ENCODE measurements at regions not wholly inside any gene's neighbourhood (a gene's known extent, or its start where the extent isn't known, plus 50 kb on each side); places are given as distances from the start of the nearest gene placed in this dataset.

DNA sequence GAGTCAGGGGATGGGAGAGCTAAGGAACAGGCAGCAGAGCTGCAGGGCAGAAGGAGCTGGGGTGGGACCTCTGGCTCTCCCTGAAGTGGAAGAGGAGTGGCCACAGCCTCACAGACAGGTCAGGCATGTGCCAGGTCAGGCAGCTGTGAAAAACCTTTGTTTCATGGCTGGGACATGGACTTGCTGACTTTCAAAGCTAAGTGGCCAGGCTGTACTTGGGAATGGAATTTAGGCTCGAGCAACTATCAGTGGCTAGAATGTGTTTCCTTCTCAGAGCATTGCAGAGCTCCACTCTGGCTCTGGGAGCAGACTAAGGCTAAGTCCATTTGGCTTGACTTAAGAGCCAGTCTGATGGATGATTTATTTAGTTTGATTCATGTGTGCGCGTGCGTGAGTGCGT is 385.1 kb downstream of the LMX1A start:
- Histone ChIP-seq H4K20me1 (ENCODE audit: insufficient read depth) (no peaks in the 10 kb centered on the region), H3K4me1 (ENCODE audit: insufficient read depth) (no peaks in the 10 kb centered on the region), H3K27me3 (replicated peaks; ENCODE audit: insufficient read depth) (no peaks in the 10 kb centered on the region), H3K27ac (no peak overlapping the region), H3K36me3 (ENCODE audit: low read depth) (no peaks in the 10 kb centered on the region), H3K4me3 (no peak overlapping the region), H3F3A (ENCODE audit: insufficient read depth) (no peaks in the 10 kb centered on the region), H3K79me2 (ENCODE audit: insufficient read depth) (no peaks in the 10 kb centered on the region), H3K9ac (no peak overlapping the region), H3K9me2 (ENCODE audit: insufficient read depth) (no peaks in the 10 kb centered on the region), H3K4me2 (ENCODE audit: unreplicated experiment) (no peak overlapping the region), H3K9me3 (ENCODE audit: low read depth) (no peaks in the 10 kb centered on the region), H2AFZ (no peak overlapping the region)
- DNase-seq, result no peak
- in situ Hi-C loops (cut with MboI), result no loop called here
- 69 to 79% methylated on average over 5 of the region's 5 CpGs for WGBS, 2 experiments (ENCODE audit: low coverage in 1 of 2, low lambda C conversion rate in 2 of 2, missing lambda C conversion rate in 2 of 2)
- TF ChIP-seq EZH2 (IDR thresholded peaks at IDR 0.05; ENCODE audit: insufficient read depth, poor library complexity, severe bottlenecking) (no peak), EZH2phosphoT487 (IDR thresholded peaks at IDR 0.05; ENCODE audit: insufficient read depth, low read depth) (no peak)

DNA sequence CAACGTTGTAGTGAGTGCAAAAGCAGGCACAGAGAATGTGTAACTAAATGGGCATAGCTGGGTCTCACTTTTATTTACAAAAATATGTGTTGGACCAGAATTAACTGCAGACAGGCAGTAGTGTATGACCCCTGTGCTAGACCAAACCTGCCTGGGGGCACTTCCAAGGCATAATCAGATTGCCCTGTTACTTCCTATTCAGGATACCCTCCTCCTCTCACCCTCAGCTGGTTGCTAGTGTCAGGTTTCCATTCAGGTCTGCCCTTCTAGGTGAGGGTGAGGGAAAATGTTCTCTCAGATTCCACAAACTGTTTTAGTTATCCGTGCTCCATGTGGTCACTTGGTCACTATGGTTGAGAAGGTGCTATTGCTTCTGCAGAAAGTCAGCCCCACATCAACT is 387.3 kb downstream of the LMX1A start:
- H3F3A ChIP-seq (ENCODE audit: insufficient read depth), result no peaks in the 10 kb centered on the region
- H3K4me1 ChIP-seq (ENCODE audit: insufficient read depth), result no peaks in the 10 kb centered on the region
- no peak overlapping the region for H3K4me3 ChIP-seq
- no peaks in the 10 kb centered on the region for H3K27me3 ChIP-seq (replicated peaks; ENCODE audit: insufficient read depth)
- H3K27ac ChIP-seq, result no peak overlapping the region
- 42 to 47% methylated on average over 2 of the region's 2 CpGs for WGBS, 2 experiments (ENCODE audit: low coverage in 1 of 2, low lambda C conversion rate in 2 of 2, missing lambda C conversion rate in 2 of 2)
- no peaks in the 10 kb centered on the region for H4K20me1 ChIP-seq (ENCODE audit: insufficient read depth)
- no peaks in the 10 kb centered on the region for H3K9me3 ChIP-seq (ENCODE audit: low read depth)
- H3K36me3 ChIP-seq (ENCODE audit: low read depth), result no peaks in the 10 kb centered on the region
- H3K79me2 ChIP-seq (ENCODE audit: insufficient read depth), result no peaks in the 10 kb centered on the region
- H2AFZ ChIP-seq, result no peak overlapping the region
- in situ Hi-C loops (cut with MboI), result no loop called here
- no peaks in the 10 kb centered on the region for H3K9me2 ChIP-seq (ENCODE audit: insufficient read depth)
- DNase-seq, result no peak
- H3K4me2 ChIP-seq (ENCODE audit: unreplicated experiment), result no peak overlapping the region
- no peak overlapping the region for H3K9ac ChIP-seq
- no peak for TF ChIP-seq EZH2phosphoT487 (IDR thresholded peaks at IDR 0.05; ENCODE audit: insufficient read depth, low read depth)
- TF ChIP-seq EZH2 (IDR thresholded peaks at IDR 0.05; ENCODE audit: insufficient read depth, poor library complexity, severe bottlenecking), result no peak

DNA sequence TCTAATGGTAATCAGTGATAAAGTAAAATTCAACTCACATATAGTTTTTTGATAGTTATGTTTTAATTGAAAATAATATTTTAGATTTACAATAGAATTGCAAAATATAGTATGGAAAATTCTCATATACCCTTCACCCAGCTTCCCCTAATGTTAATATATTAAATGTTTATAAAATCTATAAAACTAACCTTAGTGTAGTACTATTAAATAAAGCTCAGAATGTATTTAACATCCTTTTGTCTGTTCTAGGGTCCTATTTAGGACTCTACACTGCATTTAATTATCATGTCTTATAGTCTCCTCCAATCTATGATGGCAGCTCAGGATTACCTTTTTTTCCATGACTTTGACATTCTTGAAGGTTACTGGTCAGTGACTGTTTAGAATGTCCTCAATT is 389.2 kb downstream of the LMX1A start:
- in situ Hi-C loops (cut with MboI), result no loop called here
- H3K27me3 ChIP-seq (replicated peaks; ENCODE audit: insufficient read depth), result no peaks in the 10 kb centered on the region
- H2AFZ ChIP-seq, result no peak overlapping the region
- no peaks in the 10 kb centered on the region for H3K9me2 ChIP-seq (ENCODE audit: insufficient read depth)
- H3K4me2 ChIP-seq (ENCODE audit: unreplicated experiment), result no peak overlapping the region
- H3K9ac ChIP-seq, result no peak overlapping the region
- H3K79me2 ChIP-seq (ENCODE audit: insufficient read depth), result no peaks in the 10 kb centered on the region
- H3K4me3 ChIP-seq, result no peak overlapping the region
- no peak for DNase-seq
- no peaks in the 10 kb centered on the region for H3F3A ChIP-seq (ENCODE audit: insufficient read depth)
- no peaks in the 10 kb centered on the region for H4K20me1 ChIP-seq (ENCODE audit: insufficient read depth)
- no peaks in the 10 kb centered on the region for H3K9me3 ChIP-seq (ENCODE audit: low read depth)
- no peaks in the 10 kb centered on the region for H3K36me3 ChIP-seq (ENCODE audit: low read depth)
- H3K4me1 ChIP-seq (ENCODE audit: insufficient read depth), result no peaks in the 10 kb centered on the region
- TF ChIP-seq EZH2 (IDR thresholded peaks at IDR 0.05; ENCODE audit: insufficient read depth, poor library complexity, severe bottlenecking) (no peak), EZH2phosphoT487 (IDR thresholded peaks at IDR 0.05; ENCODE audit: insufficient read depth, low read depth) (no peak)
- no peak overlapping the region for H3K27ac ChIP-seq

DNA sequence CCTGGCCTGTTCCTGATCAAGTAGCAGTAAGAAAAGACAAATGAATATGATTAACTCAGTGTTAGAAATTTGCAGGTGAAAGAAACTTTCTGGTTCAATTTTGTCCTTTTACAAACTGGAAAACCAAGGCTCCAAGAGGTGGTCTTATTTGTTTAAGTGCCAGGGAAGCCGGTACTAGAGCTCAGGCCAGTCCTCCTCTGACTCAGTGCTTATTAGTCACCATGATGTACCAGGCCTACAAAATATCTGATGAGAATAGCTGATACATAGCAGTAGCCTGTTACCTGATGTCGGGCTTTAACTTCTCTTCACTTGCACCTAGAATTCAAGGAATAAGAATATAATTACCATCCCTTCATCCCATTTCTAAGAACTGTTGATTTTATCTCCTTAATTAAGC is 394.8 kb downstream of the LMX1A start:
- Histone ChIP-seq H3K9me2 (ENCODE audit: insufficient read depth) (no peaks in the 10 kb centered on the region), H3K4me3 (no peak overlapping the region), H3K9ac (no peak overlapping the region), H3K27me3 (replicated peaks; ENCODE audit: insufficient read depth) (no peaks in the 10 kb centered on the region), H3K4me1 (ENCODE audit: insufficient read depth) (no peaks in the 10 kb centered on the region), H3K27ac (no peak overlapping the region), H4K20me1 (ENCODE audit: insufficient read depth) (no peaks in the 10 kb centered on the region), H3K9me3 (ENCODE audit: low read depth) (no peaks in the 10 kb centered on the region), H2AFZ (no peak overlapping the region), H3K79me2 (ENCODE audit: insufficient read depth) (no peaks in the 10 kb centered on the region), H3F3A (ENCODE audit: insufficient read depth) (no peaks in the 10 kb centered on the region), H3K4me2 (ENCODE audit: unreplicated experiment) (no peak overlapping the region), H3K36me3 (ENCODE audit: low read depth) (no peaks in the 10 kb centered on the region)
- TF ChIP-seq EZH2 (IDR thresholded peaks at IDR 0.05; ENCODE audit: insufficient read depth, poor library complexity, severe bottlenecking) (no peak), EZH2phosphoT487 (IDR thresholded peaks at IDR 0.05; ENCODE audit: insufficient read depth, low read depth) (no peak)
- DNase-seq, result no peak
- in situ Hi-C loops (cut with MboI), result no loop called here
- 81 to 84% methylated on average over 2 of the region's 2 CpGs for WGBS, 2 experiments (ENCODE audit: low coverage in 1 of 2, low lambda C conversion rate in 2 of 2, missing lambda C conversion rate in 2 of 2)
